NCI-H748 treated with DMSO at 0.1 percent for 48 hours (cell line): ENCODE measurements at regions not wholly inside any gene's neighbourhood (a gene's known extent, or its start where the extent isn't known, plus 50 kb on each side); places are given as distances from the start of the nearest gene placed in this dataset.
A peak's percentile ranks its signal among the peaks of the same experiment; 100 is the strongest.

Experiments
- DNase-seq: peaks from one replicate; lab custom pipeline; 2025; lab: John Stamatoyannopoulos, UW

- DNase-seq = no peak
These were observed 68.7 kb upstream of the RNF7 start for GRCh38 chr3:141669434-141669833.

- DNase-seq = no peak
These were observed 60.4 kb upstream of the RNF7 start for GRCh38 chr3:141677701-141678100.

- DNase-seq = peak; percentile 40
These were observed 57.3 kb upstream of the RNF7 start for GRCh38 chr3:141680620-141681389.

- DNase-seq = no peak
These were observed 56.7 kb upstream of the RNF7 start for GRCh38 chr3:141681390-141681780.

GRCh38 chr3:141682007-141682406 is 56.1 kb upstream of the RNF7 start:
- DNase-seq = no peak

- DNase-seq = no peak
These were observed 55.2 kb upstream of the RNF7 start for GRCh38 chr3:141682921-141683320.

- DNase-seq = no peak
These were observed 53.3 kb upstream of the RNF7 start for GRCh38 chr3:141684758-141685157.

- DNase-seq = no peak
These were observed 51.4 kb upstream of the RNF7 start for GRCh38 chr3:141686466-141687291.
